Medulla oblongata (tissue), 1 donor: ENCODE measurements at regions not wholly inside any gene's neighbourhood (a gene's known extent, or its start where the extent isn't known, plus 50 kb on each side); places are given as distances from the start of the nearest gene placed in this dataset.
"Not testable (repeated sequence)": the region's sequence is repeated elsewhere in the genome, so short reads cannot be mapped to it uniquely, and the experiment has no call there.

Experiments
- DNase-seq: peaks from one replicate; pipeline ENCODE4 v3.0.0-alpha.2; 2015; ENCODE audit errors: extremely low spot score

GRCh38 chr11:71182791-71183677 is 69.3 kb downstream of the SHANK2 start:
- no peak for DNase-seq

GRCh38 chr11:71181566-71181965 is 70.8 kb downstream of the SHANK2 start:
- no peak for DNase-seq

- DNase-seq: no peak
Measured at GRCh38 chr11:71180694-71181470, 71.5 kb downstream of the SHANK2 start.

GRCh38 chr11:71179877-71180605 is 72.3 kb downstream of the SHANK2 start:
- DNase-seq: no peak

GRCh38 chr11:71178076-71178475 is 74.3 kb downstream of the SHANK2 start:
- DNase-seq: no peak

GRCh38 chr11:71176812-71177211 is 75.6 kb downstream of the SHANK2 start:
- no peak for DNase-seq

GRCh38 chr11:71173709-71174108 is 78.7 kb downstream of the SHANK2 start:
- no peak for DNase-seq

- DNase-seq: no peak
Measured at GRCh38 chr11:71172680-71173079, 79.7 kb downstream of the SHANK2 start.

GRCh38 chr11:71171576-71171975 is 80.8 kb downstream of the SHANK2 start:
- DNase-seq: no peak

GRCh38 chr11:71170624-71171423 is 81.6 kb downstream of the SHANK2 start:
- no peak for DNase-seq

- DNase-seq: no peak
Measured at GRCh38 chr11:71169313-71169712, 83.1 kb downstream of the SHANK2 start.

- not testable (repeated sequence) for DNase-seq
Measured at GRCh38 chr11:71167814-71168213, 84.6 kb downstream of the SHANK2 start.

- DNase-seq: no peak
Measured at GRCh38 chr11:71165771-71166170, 86.6 kb downstream of the SHANK2 start.

GRCh38 chr11:71164621-71165020 is 87.8 kb downstream of the SHANK2 start:
- no peak for DNase-seq

GRCh38 chr11:71164186-71164585 is 88.2 kb downstream of the SHANK2 start:
- DNase-seq: no peak

GRCh38 chr11:71163371-71163770 is 89.0 kb downstream of the SHANK2 start:
- no peak for DNase-seq

- no peak for DNase-seq
Measured at GRCh38 chr11:71158936-71159335, 93.4 kb downstream of the SHANK2 start.

- not testable (repeated sequence) for DNase-seq
Measured at GRCh38 chr11:71157676-71158075, 94.7 kb downstream of the SHANK2 start.

- no peak for DNase-seq
Measured at GRCh38 chr11:71156301-71156700, 96.1 kb downstream of the SHANK2 start.

- DNase-seq: no peak
Measured at GRCh38 chr11:71155846-71156245, 96.5 kb downstream of the SHANK2 start.

GRCh38 chr11:71154261-71154805 is 98.0 kb downstream of the SHANK2 start:
- no peak for DNase-seq
